Right lobe of liver (tissue), 6 donors: ENCODE measurements at regions not wholly inside any gene's neighbourhood (a gene's known extent, or its start where the extent isn't known, plus 50 kb on each side); places are given as distances from the start of the nearest gene placed in this dataset.
A peak's percentile ranks its signal among the peaks of the same experiment; 100 is the strongest.

Source experiments
- ATAC-seq, 4 donors: fragments of 200-7000 bp; cut with Tn5 transposase; one replicate each; pipeline ENCODE4 v1.9.1; 2020; ENCODE audit warnings: mild to moderate bottlenecking in 4 of 4, moderate library complexity in 4 of 4
- DNase-seq, 3 donors: peaks; one replicate each; pipeline ENCODE4 v3.0.0-alpha.2; 2020
- H3K27ac ChIP-seq, 3 donors: fragments of 200-600 bp; one replicate each; pipeline ENCODE4 v1.8.0; 2022
- H3K27me3 ChIP-seq, 2 donors: fragments of 200-600 bp; one replicate each; pipeline ENCODE4 v1.8.0; 2022
- H3K36me3 ChIP-seq, 4 donors: fragments of 200-600 bp; sonication (generic) in 1 of 4; one replicate each; pipeline versions ENCODE4 v1.5.1 to v1.8.0; 2017 to 2022; ENCODE audit warnings: control low read depth in 1 of 4
- H3K4me1 ChIP-seq, 4 donors: fragments of 200-600 bp; sonication (generic) in 1 of 4; one replicate each; pipeline versions ENCODE4 v1.5.1 to v1.8.0; 2017 to 2022; ENCODE audit warnings: control low read depth in 1 of 4
- H3K4me3 ChIP-seq, 3 donors: fragments of 200-600 bp; one replicate each; pipeline ENCODE4 v1.8.0; 2022
- H3K9me3 ChIP-seq, 4 donors: fragments of 200-600 bp; sonication (generic) in 1 of 4; one replicate each; pipeline versions ENCODE4 v1.5.1 to v1.8.0; 2017 to 2022; ENCODE audit warnings: control low read depth in 1 of 4
- POLR2A ChIP-seq: fragments of 450-650 bp; IDR thresholded peaks from one replicate; pipeline ENCODE4 v1.6.1; 2017; ENCODE audit warnings: antibody characterized with exemption, mild to moderate bottlenecking
- WGBS: methylation state at CpG from one replicate; pipeline ENCODE4 v1.1.6; 2018; ENCODE audit warnings: low coverage, low lambda C conversion rate; ENCODE audit not compliant: insufficient coverage; ENCODE audit errors: missing lambda C conversion rate; 5-methylcytosine and 5-hydroxymethylcytosine counted together
- intact Hi-C, 2 donors: fragments of 100-400 bp; cut with DNase I; formaldehyde crosslinking; loops; one replicate each; pipeline versions ENCODE4 v1.11.2 to v1.14.1; 2022
- TF ChIP-seq, protein P1 (sequence below), 4 donors: fragments of 200-600 bp in 3 of 4; fragments of 450-650 bp in 1 of 4; IDR thresholded peaks; one replicate each; pipeline versions ENCODE4 v1.5.1 to v1.8.0; 2016 to 2022; ENCODE audit warnings: antibody characterized with exemption in 4 of 4, mild to moderate bottlenecking in 2 of 4
- donor health status: DM: no; HTN: yes; CAD: no.
- donor health status: DM: no; HTN: no; CAD: no.
- donor health status: DM: no; HTN: no; CAD: no.
- donor health status: DM: no; HTN: yes; CAD: no.
- donor health status: DM: no; HTN: yes; CAD: no.

DNA sequence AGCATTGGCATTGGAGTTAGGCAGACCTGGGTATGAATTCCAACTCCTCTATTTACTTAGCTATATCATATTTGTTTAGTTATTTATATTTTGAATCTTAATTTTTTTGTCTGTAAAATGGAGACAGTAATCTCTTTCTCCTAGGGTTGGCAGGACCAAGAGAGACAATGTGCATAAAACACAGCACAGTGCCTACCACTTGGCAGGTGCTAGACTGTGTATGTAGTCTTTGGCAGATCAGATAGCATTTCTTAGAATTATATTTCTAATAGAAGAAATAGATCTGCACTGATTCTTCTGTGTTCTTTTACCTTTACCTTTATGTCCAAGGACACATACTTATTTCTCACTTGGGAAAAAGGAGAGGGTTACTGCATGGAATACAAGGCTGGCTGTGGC is 177.2 kb downstream of the GIPC2 start:
- H3K4me1 ChIP-seq = peaks cover 0 to 43% (median 17%) of the 10 kb centered on the region in 4 donors
- no peaks in the 10 kb centered on the region for H3K36me3 ChIP-seq
- H3K27me3 ChIP-seq = no peaks in the 10 kb centered on the region
- peak overlapping the region in 2 of 3 donors; percentile 61 to 85 for H3K27ac ChIP-seq
- H3K4me3 ChIP-seq = peak overlapping the region in 2 of 3 donors; percentile 2 to 27
- H3K9me3 ChIP-seq = no peaks in the 10 kb centered on the region
- intact Hi-C loops = no loop called here
- TF ChIP-seq POLR2A = no peak
- TF ChIP-seq, protein P1, sequence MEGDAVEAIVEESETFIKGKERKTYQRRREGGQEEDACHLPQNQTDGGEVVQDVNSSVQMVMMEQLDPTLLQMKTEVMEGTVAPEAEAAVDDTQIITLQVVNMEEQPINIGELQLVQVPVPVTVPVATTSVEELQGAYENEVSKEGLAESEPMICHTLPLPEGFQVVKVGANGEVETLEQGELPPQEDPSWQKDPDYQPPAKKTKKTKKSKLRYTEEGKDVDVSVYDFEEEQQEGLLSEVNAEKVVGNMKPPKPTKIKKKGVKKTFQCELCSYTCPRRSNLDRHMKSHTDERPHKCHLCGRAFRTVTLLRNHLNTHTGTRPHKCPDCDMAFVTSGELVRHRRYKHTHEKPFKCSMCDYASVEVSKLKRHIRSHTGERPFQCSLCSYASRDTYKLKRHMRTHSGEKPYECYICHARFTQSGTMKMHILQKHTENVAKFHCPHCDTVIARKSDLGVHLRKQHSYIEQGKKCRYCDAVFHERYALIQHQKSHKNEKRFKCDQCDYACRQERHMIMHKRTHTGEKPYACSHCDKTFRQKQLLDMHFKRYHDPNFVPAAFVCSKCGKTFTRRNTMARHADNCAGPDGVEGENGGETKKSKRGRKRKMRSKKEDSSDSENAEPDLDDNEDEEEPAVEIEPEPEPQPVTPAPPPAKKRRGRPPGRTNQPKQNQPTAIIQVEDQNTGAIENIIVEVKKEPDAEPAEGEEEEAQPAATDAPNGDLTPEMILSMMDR (IDR thresholded peaks at IDR 0.05) = no peak
- DNase-seq (no peak), ATAC-seq (peak; percentile 13 to 46 (median 34))

DNA sequence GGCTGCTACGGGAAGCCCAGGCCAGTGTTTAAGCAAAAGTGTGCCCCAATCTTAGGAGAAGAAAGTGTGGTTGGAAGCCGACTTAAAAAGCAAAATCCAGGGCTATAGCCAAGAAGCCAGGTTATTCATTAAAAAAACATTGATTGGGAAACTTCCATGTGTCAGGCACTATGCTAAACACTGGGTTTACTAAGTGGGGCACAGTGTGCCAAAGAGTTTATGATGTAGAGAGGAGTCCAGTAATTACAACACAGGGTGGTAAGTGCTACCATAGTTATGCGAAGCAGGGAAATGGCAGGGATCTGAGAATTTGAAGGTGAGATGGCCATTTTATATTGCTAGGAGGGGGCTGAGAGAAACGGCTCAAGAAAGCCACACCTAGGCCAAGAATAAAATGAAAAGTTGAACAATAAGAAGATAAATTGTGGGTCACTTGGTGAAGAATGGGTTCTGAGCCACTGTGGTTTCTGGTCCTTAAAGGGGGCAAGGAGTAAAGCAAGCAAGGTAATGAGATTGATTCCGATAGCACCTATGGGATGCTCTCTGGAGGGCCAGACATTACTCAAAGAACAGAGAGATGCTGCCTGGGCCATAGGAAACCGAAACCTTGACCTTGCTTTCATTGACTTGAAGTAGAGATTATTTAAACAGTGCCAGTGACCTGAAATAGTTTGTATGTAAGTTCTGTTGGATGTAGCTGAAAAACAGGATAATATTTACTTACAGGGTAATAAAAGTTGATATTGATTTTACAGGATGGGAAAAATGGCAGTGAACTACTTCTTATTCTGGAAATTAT is 177.8 kb downstream of the GIPC2 start:
- peak; percentile 77 to 90 (median 87) for ATAC-seq
- no peaks in the 10 kb centered on the region for H3K9me3 ChIP-seq
- TF ChIP-seq POLR2A = no peak
- TF ChIP-seq, protein P1 (IDR thresholded peaks at IDR 0.05) = no peak
- H3K27ac ChIP-seq = peak overlapping the region in 2 of 3 donors; percentile 61 to 85
- peaks cover 0 to 49% (median 20%) of the 10 kb centered on the region in 4 donors for H3K4me1 ChIP-seq
- intact Hi-C loops = no loop called here
- peak overlapping the region in 2 of 3 donors; percentile 27 to 40 for H3K4me3 ChIP-seq
- H3K27me3 ChIP-seq = no peaks in the 10 kb centered on the region
- 28% methylated on average over 6 of the region's 6 CpGs for WGBS
- H3K36me3 ChIP-seq = no peaks in the 10 kb centered on the region
- DNase-seq = peak in 1 of 3 donors; percentile 59

DNA sequence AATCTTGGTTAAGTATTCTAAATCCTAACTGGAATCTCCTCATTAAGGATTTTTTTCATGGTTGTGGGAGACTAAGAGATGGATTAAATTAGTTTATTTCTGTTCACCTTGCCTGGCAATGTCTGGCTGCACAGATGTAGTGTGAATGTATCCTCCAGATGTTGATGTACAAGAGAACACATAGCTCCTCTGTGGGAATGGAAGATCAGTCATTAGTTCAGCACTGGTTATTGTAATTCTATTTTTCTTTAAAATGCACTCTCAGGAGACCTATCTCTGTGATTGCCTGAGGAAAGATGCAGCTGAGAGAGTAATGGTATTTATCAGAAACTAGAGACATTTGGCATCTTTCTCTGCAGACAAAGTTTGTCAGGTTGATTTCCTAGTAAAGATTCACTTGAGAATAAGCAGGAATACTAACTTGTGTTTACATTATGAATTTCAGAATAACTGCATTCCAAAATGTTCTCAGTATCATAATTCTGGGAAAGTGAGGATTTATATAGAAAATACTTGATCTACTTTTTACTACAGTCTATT is 178.6 kb downstream of the GIPC2 start:
- no peak for TF ChIP-seq POLR2A
- TF ChIP-seq, protein P1 (IDR thresholded peaks at IDR 0.05) = no peak
- ATAC-seq = no peak
- no peak for DNase-seq
- Histone ChIP-seq H3K4me3 (no peak overlapping the region), H3K27me3 (no peaks in the 10 kb centered on the region), H3K36me3 (no peaks in the 10 kb centered on the region), H3K4me1 (peaks cover 0 to 49% (median 22%) of the 10 kb centered on the region in 4 donors), H3K27ac (peak overlapping the region in 2 of 3 donors; percentile 61 to 85), H3K9me3 (no peaks in the 10 kb centered on the region)
- intact Hi-C loops = no loop called here

DNA sequence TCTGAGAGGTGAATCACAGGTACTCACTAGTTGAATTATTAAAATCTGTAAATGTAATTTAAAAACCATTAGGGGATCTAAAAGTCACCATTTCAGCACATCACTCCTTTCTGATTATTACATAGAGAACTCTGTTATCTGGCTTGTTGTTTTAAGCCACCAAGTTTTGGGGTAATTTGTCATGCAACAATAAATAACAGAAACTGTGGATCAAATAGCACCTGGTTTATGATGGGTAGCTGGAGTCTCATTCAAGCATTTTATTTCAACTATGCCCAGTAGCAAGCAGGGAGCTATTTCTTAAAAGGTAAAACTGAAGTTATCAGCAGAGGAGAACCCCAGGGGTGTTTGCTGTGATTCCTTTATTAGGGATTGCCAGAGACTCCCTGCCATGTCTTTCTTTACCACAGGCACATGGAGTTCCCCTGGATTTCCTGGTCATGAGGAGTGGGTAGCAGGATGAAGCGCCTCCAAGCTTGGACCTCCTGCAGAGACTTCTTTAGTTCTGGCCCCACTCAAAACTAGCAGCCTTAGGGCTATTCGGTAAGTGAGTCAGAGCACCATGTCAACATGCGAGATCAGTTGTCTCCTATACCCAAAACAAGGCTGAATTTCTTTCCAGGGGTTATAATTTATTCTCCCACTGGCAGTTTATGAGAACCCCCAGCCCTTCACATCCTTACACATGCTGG is 179.2 kb downstream of the GIPC2 start:
- ATAC-seq (no peak), DNase-seq (no peak)
- H3K4me1 ChIP-seq = peaks cover 0 to 49% (median 22%) of the 10 kb centered on the region in 4 donors
- TF ChIP-seq, protein P1 (IDR thresholded peaks at IDR 0.05) = no peak
- TF ChIP-seq POLR2A = no peak
- WGBS = 83% methylated on average over 1 of the region's 3 CpGs
- no peak overlapping the region for H3K4me3 ChIP-seq
- no peaks in the 10 kb centered on the region for H3K9me3 ChIP-seq
- no peaks in the 10 kb centered on the region for H3K27me3 ChIP-seq
- no peaks in the 10 kb centered on the region for H3K36me3 ChIP-seq
- intact Hi-C loops = no loop called here
- H3K27ac ChIP-seq = peak overlapping the region in 1 of 3 donors; percentile 85
